22Rv1 (cell line): ENCODE measurements at regions not wholly inside any gene's neighbourhood (a gene's known extent, or its start where the extent isn't known, plus 50 kb on each side); places are given as distances from the start of the nearest gene placed in this dataset.

Experiments
- ZFX ChIP-seq: fragments of 450-650 bp; IDR thresholded peaks from 2 replicates; pipeline ENCODE4 v1.6.1; 2017; ENCODE audit warnings: antibody characterized with exemption, borderline replicate concordance
- TF ChIP-seq, protein P1 (sequence below): fragments of 450-650 bp; IDR thresholded peaks from 2 replicates; pipeline ENCODE4 v1.5.1; 2017; ENCODE audit warnings: mild to moderate bottlenecking

DNA sequence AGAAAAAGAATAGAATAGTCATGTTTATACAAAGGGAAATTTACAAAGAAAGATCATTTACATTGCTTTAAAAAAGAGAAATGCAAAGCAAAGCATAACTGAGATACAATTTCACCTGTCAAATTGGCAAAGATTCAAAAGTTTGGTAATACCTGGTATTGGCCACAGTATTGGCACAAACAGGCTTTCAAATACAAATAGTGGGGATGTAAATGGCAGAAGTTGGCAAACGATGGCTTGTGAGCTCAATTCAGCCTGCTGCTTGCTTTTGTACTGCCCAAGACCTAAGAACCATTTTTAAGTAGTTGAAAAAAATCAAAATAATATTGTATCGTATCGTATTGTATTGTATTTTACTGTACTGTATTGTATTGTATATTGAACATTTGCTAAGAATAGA, 194.5 kb upstream of the JAG1 start:
- TF ChIP-seq, protein P1, sequence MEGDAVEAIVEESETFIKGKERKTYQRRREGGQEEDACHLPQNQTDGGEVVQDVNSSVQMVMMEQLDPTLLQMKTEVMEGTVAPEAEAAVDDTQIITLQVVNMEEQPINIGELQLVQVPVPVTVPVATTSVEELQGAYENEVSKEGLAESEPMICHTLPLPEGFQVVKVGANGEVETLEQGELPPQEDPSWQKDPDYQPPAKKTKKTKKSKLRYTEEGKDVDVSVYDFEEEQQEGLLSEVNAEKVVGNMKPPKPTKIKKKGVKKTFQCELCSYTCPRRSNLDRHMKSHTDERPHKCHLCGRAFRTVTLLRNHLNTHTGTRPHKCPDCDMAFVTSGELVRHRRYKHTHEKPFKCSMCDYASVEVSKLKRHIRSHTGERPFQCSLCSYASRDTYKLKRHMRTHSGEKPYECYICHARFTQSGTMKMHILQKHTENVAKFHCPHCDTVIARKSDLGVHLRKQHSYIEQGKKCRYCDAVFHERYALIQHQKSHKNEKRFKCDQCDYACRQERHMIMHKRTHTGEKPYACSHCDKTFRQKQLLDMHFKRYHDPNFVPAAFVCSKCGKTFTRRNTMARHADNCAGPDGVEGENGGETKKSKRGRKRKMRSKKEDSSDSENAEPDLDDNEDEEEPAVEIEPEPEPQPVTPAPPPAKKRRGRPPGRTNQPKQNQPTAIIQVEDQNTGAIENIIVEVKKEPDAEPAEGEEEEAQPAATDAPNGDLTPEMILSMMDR, result no peak
- no peak for TF ChIP-seq ZFX
